Right kidney (tissue), 1 donor: ENCODE measurements at regions not wholly inside any gene's neighbourhood (a gene's known extent, or its start where the extent isn't known, plus 50 kb on each side); places are given as distances from the start of the nearest gene placed in this dataset.

Source experiments
- DNase-seq: peaks from one replicate; pipeline ENCODE4 v3.0.0-alpha.2; 2016

- no peak for DNase-seq
Observed at GRCh38 chr7:46485481-46486065, 564.5 kb upstream of the IGFBP3 start.

- no peak for DNase-seq
Observed at GRCh38 chr7:46484906-46485305, 563.8 kb upstream of the IGFBP3 start.

- no peak for DNase-seq
Observed at GRCh38 chr7:46480619-46481018, 559.5 kb upstream of the IGFBP3 start.

GRCh38 chr7:46479680-46480079 is 558.6 kb upstream of the IGFBP3 start:
- no peak for DNase-seq

- no peak for DNase-seq
Observed at GRCh38 chr7:46478046-46478445, 557.0 kb upstream of the IGFBP3 start.

- peak; percentile 30 for DNase-seq
Observed at GRCh38 chr7:46468753-46469356, 547.8 kb upstream of the IGFBP3 start.

GRCh38 chr7:46463170-46463569 is 542.1 kb upstream of the IGFBP3 start:
- DNase-seq, result no peak

- no peak for DNase-seq
Observed at GRCh38 chr7:46461334-46461777, 540.3 kb upstream of the IGFBP3 start.

- DNase-seq, result no peak
Observed at GRCh38 chr7:46459942-46460341, 538.9 kb upstream of the IGFBP3 start.

GRCh38 chr7:46454816-46455215 is 533.7 kb upstream of the IGFBP3 start:
- DNase-seq, result no peak

- DNase-seq, result no peak
Observed at GRCh38 chr7:46452561-46453135, 531.6 kb upstream of the IGFBP3 start.

- DNase-seq, result no peak
Observed at GRCh38 chr7:46451846-46452245, 530.8 kb upstream of the IGFBP3 start.

- no peak for DNase-seq
Observed at GRCh38 chr7:46450886-46451285, 529.8 kb upstream of the IGFBP3 start.

- DNase-seq, result no peak
Observed at GRCh38 chr7:46450425-46450824, 529.4 kb upstream of the IGFBP3 start.

- no peak for DNase-seq
Observed at GRCh38 chr7:46449743-46450142, 528.7 kb upstream of the IGFBP3 start.

- no peak for DNase-seq
Observed at GRCh38 chr7:46448478-46448877, 527.4 kb upstream of the IGFBP3 start.

- no peak for DNase-seq
Observed at GRCh38 chr7:46446151-46446550, 525.1 kb upstream of the IGFBP3 start.

GRCh38 chr7:46444256-46444655 is 523.2 kb upstream of the IGFBP3 start:
- DNase-seq, result no peak

GRCh38 chr7:46440186-46440585 is 519.1 kb upstream of the IGFBP3 start:
- no peak for DNase-seq

- no peak for DNase-seq
Observed at GRCh38 chr7:46432708-46433107, 511.6 kb upstream of the IGFBP3 start.

- DNase-seq, result no peak
Observed at GRCh38 chr7:46428295-46428694, 507.2 kb upstream of the IGFBP3 start.

- DNase-seq, result no peak
Observed at GRCh38 chr7:46424934-46425333, 503.9 kb upstream of the IGFBP3 start.

GRCh38 chr7:46421441-46422230 is 500.6 kb upstream of the IGFBP3 start:
- DNase-seq, result no peak
